ENCODE measurements at regions not wholly inside any gene's neighbourhood (a gene's known extent, or its start where the extent isn't known, plus 50 kb on each side); places are given as distances from the start of the nearest gene placed in this dataset.
A peak's percentile ranks its signal among the peaks of the same experiment; 100 is the strongest.
"Not testable (repeated sequence)": the region's sequence is repeated elsewhere in the genome, so short reads cannot be mapped to it uniquely, and the experiment has no call there.

- peak; percentile 82; the same call in 1 of the 2 replicates for TF ChIP-seq CREB3L1 (IDR thresholded peaks at IDR 0.05; ENCODE audit: borderline replicate concordance, low read depth)
- TF ChIP-seq, protein P1, sequence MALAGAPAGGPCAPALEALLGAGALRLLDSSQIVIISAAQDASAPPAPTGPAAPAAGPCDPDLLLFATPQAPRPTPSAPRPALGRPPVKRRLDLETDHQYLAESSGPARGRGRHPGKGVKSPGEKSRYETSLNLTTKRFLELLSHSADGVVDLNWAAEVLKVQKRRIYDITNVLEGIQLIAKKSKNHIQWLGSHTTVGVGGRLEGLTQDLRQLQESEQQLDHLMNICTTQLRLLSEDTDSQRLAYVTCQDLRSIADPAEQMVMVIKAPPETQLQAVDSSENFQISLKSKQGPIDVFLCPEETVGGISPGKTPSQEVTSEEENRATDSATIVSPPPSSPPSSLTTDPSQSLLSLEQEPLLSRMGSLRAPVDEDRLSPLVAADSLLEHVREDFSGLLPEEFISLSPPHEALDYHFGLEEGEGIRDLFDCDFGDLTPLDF (CRISPR knock-in tag; IDR thresholded peaks at IDR 0.05): peak; percentile 61; the same call in 1 of the 2 replicates
- not testable (repeated sequence) for TF ChIP-seq NR4A1 (CRISPR knock-in tag; IDR thresholded peaks at IDR 0.05)
- TF ChIP-seq NR4A1 (tag; IDR thresholded peaks at IDR 0.05): 0 out of 2 replicates have a peak, but pooled peaks have one; percentile 56
- peak; percentile 53 to 64; a peak in 2 of 4 replicates for TF ChIP-seq TEAD1 (CRISPR knock-in tag; IDR thresholded peaks at IDR 0.05)
- peak; percentile 74; the same call in 1 of the 2 replicates for TF ChIP-seq JUNB (CRISPR knock-in tag; conservative IDR thresholded peaks at IDR 0.05)
- peak; percentile 75 for TF ChIP-seq FOSL1 (tag; conservative IDR thresholded peaks at IDR 0.05)
- peak; percentile 82; the same call in 1 of the 2 replicates for TF ChIP-seq ZNF589 (CRISPR knock-in tag; IDR thresholded peaks at IDR 0.05; ENCODE audit: low read depth)
- peak; percentile 43; the same call in 1 of the 2 replicates for TF ChIP-seq MTA2 (IDR thresholded peaks at IDR 0.05; ENCODE audit: low read depth)
- TF ChIP-seq, protein P2, sequence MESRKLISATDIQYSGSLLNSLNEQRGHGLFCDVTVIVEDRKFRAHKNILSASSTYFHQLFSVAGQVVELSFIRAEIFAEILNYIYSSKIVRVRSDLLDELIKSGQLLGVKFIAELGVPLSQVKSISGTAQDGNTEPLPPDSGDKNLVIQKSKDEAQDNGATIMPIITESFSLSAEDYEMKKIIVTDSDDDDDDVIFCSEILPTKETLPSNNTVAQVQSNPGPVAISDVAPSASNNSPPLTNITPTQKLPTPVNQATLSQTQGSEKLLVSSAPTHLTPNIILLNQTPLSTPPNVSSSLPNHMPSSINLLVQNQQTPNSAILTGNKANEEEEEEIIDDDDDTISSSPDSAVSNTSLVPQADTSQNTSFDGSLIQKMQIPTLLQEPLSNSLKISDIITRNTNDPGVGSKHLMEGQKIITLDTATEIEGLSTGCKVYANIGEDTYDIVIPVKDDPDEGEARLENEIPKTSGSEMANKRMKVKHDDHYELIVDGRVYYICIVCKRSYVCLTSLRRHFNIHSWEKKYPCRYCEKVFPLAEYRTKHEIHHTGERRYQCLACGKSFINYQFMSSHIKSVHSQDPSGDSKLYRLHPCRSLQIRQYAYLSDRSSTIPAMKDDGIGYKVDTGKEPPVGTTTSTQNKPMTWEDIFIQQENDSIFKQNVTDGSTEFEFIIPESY (CRISPR knock-in tag; IDR thresholded peaks at IDR 0.05): peak; percentile 85
- TF ChIP-seq ZKSCAN8 (CRISPR knock-in tag; IDR thresholded peaks at IDR 0.05): peak; percentile 26; the same call in 1 of the 2 replicates
- TF ChIP-seq ATF3 (IDR thresholded peaks at IDR 0.05): peak; percentile 97
- peak; percentile 93 for TF ChIP-seq ATF3 (CRISPR knock-in tag; conservative IDR thresholded peaks at IDR 0.05)
- peak; percentile 61 for TF ChIP-seq BCOR (IDR thresholded peaks at IDR 0.05)
- peak; percentile 86 for TF ChIP-seq CBFA2T3 (IDR thresholded peaks at IDR 0.05)
- peak; percentile 58 to 59 for TF ChIP-seq NCOA2 (IDR thresholded peaks at IDR 0.05; ENCODE audit: partially characterized antibody in 2 of 2)
- TF ChIP-seq, protein P3, sequence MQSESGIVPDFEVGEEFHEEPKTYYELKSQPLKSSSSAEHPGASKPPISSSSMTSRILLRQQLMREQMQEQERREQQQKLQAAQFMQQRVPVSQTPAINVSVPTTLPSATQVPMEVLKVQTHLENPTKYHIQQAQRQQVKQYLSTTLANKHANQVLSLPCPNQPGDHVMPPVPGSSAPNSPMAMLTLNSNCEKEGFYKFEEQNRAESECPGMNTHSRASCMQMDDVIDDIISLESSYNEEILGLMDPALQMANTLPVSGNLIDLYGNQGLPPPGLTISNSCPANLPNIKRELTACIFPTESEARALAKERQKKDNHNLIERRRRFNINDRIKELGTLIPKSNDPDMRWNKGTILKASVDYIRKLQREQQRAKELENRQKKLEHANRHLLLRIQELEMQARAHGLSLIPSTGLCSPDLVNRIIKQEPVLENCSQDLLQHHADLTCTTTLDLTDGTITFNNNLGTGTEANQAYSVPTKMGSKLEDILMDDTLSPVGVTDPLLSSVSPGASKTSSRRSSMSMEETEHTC (IDR thresholded peaks at IDR 0.05): 0 out of 2 replicates have a peak, but pooled peaks have one; percentile 39
Observed at GRCh38 chr7:65558584-65558983, 184.9 kb downstream of the ZNF92 start (continued).

Data from K562 (cell line).